A549 (cell line): ENCODE measurements at regions not wholly inside any gene's neighbourhood (a gene's known extent, or its start where the extent isn't known, plus 50 kb on each side); places are given as distances from the start of the nearest gene placed in this dataset.

Experiments
- ATAC-seq, 2 experiments: fragments of 200-7000 bp in 1 of 2; fragments of >200 bp in 1 of 2; cut with Nextera tagmentation in 1 of 2; cut with Tn5 transposase in 1 of 2; 3 replicates each; pipeline versions ENCODE4 v1.8.0 to v1.9.1; 2018 to 2020; ENCODE audit warnings: mild to moderate bottlenecking in 1 of 2, moderate library complexity in 1 of 2
- CTCF ChIA-PET: fragments of 300-600 bp; sonication (Branson Sonifier 250); formaldehyde crosslinking; extraction: SDS; loops from one replicate; lab custom pipeline; 2021; ENCODE audit warnings: antibody characterized with exemption, inconsistent platforms; lab: Yijun Ruan, JAX
- POLR2A ChIA-PET: fragments of 350-600 bp; formaldehyde crosslinking; extraction: SDS; loops from one replicate; lab custom pipeline; 2021; ENCODE audit warnings: antibody characterized with exemption, inconsistent platforms; lab: Yijun Ruan, JAX
- DNase-seq, 2 experiments: peaks; one replicate each; pipeline versions ENCODE4 v3.0.0 to v3.0.0-alpha.2; 2011 to 2016; ENCODE audit warnings: low read depth in 1 of 2, low spot score in 1 of 2
- FAIRE-seq: peaks from 2 replicates; lab custom pipeline; 2011; peaks lifted over from hg19 to GRCh38; lab: Jason Lieb, UNC
- H3K27ac ChIP-seq, 2 experiments: fragments of >200 bp; sonication (Bioruptor Twin); formaldehyde crosslinking; 3 replicates each; pipeline ENCODE4 v1.5.1; 2016 to 2017
- H3K4me1 ChIP-seq: fragments of >200 bp; sonication (Bioruptor Twin); formaldehyde crosslinking; 3 replicates; pipeline ENCODE4 v1.6.1; 2016
- H3K4me2 ChIP-seq: fragments of >200 bp; sonication (Bioruptor Twin); formaldehyde crosslinking; 3 replicates; pipeline ENCODE4 v1.6.1; 2016
- H3K4me3 ChIP-seq: fragments of >200 bp; sonication (Bioruptor Twin); formaldehyde crosslinking; 3 replicates; pipeline ENCODE4 v1.5.1; 2016
- H3K9me3 ChIP-seq: fragments of >200 bp; sonication (Bioruptor Twin); formaldehyde crosslinking; 3 replicates; pipeline ENCODE4 v1.6.1; 2016
- CHD4 ChIP-seq: fragments of 200-600 bp; sonication (generic); IDR thresholded peaks from 2 replicates; pipeline ENCODE4 v1.6.1; 2016; ENCODE audit warnings: antibody characterized with exemption, mild to moderate bottlenecking, borderline replicate concordance
- ELK1 ChIP-seq: fragments of 150-350 bp; IDR thresholded peaks from 2 replicates; pipeline ENCODE4 v1.6.1; 2014; ENCODE audit warnings: low read depth, mild to moderate bottlenecking, low read length
- EP300 ChIP-seq, 2 experiments: fragments of >200 bp; sonication (Bioruptor Twin); formaldehyde crosslinking; IDR thresholded peaks; 2 replicates in 1 of 2; 3 replicates in 1 of 2; pipeline ENCODE4 v1.6.1; 2016 to 2017
- FOSB ChIP-seq: fragments of 250-450 bp; sonication (Bioruptor Pico); IDR thresholded peaks from 2 replicates; pipeline ENCODE4 v1.5.0; 2020; ENCODE audit warnings: mild to moderate bottlenecking, moderate library complexity
- FOSL2 ChIP-seq, 2 experiments: fragments of 450-650 bp in 1 of 2; fragments of >200 bp in 1 of 2; sonication (Bioruptor Twin) in 1 of 2; formaldehyde crosslinking; IDR thresholded peaks; 2 replicates each; pipeline versions ENCODE4 v1.5.0 to v1.6.1; 2016 to 2020; ENCODE audit warnings: mild to moderate bottlenecking in 1 of 2, moderate library complexity in 1 of 2
- HDAC2 ChIP-seq: fragments of 200-600 bp; sonication (generic); IDR thresholded peaks from 2 replicates; pipeline ENCODE4 v1.6.1; 2016
- HES2 ChIP-seq: fragments of >200 bp; sonication (Bioruptor Twin); formaldehyde crosslinking; IDR thresholded peaks from 2 replicates; pipeline ENCODE4 v1.6.1; 2016
- HEYL ChIP-seq: fragments of 250-450 bp; sonication (Bioruptor Pico); IDR thresholded peaks from 2 replicates; pipeline ENCODE4 v1.8.0; 2021; ENCODE audit warnings: mild to moderate bottlenecking, moderate library complexity
- HOXB13 ChIP-seq: fragments of 250-450 bp; sonication (Bioruptor Pico); IDR thresholded peaks from 2 replicates; pipeline ENCODE4 v1.5.0; 2020; ENCODE audit warnings: low read depth, mild to moderate bottlenecking, moderate library complexity
- HOXB5 ChIP-seq: fragments of 250-450 bp; sonication (Bioruptor Pico); IDR thresholded peaks from 2 replicates; pipeline ENCODE4 v1.5.0; 2020; ENCODE audit warnings: mild to moderate bottlenecking, moderate library complexity
- MAFK ChIP-seq: fragments of 450-650 bp; IDR thresholded peaks from 2 replicates; pipeline ENCODE4 v1.6.1; 2014; ENCODE audit not compliant: partially characterized antibody
- NPAS2 ChIP-seq: fragments of 250-450 bp; sonication (Bioruptor Pico); IDR thresholded peaks from 2 replicates; pipeline ENCODE4 v1.8.0; 2022; ENCODE audit warnings: mild to moderate bottlenecking, moderate library complexity, borderline replicate concordance
- PBX3 ChIP-seq: IDR thresholded peaks from 2 replicates; pipeline ENCODE4 v1.6.1; 2012
- RAD21 ChIP-seq, 2 experiments: fragments of >200 bp in 1 of 2; sonication (Bioruptor Twin) in 1 of 2; formaldehyde crosslinking in 1 of 2; IDR thresholded peaks in 1 of 2; conservative IDR thresholded peaks in 1 of 2; 2 replicates in 1 of 2; 3 replicates in 1 of 2; pipeline ENCODE4 v1.6.1; 2012 to 2018; ENCODE audit warnings: inconsistent platforms in 1 of 2
- RARB ChIP-seq: fragments of 250-450 bp; sonication (Bioruptor Pico); IDR thresholded peaks from 2 replicates; pipeline ENCODE4 v1.8.0; 2021; ENCODE audit warnings: mild to moderate bottlenecking, moderate library complexity
- WGBS: methylation state at CpG from one replicate; pipeline ENCODE4 v1.1.6; 2017; ENCODE audit errors: missing lambda C conversion rate; 5-methylcytosine and 5-hydroxymethylcytosine counted together
- TF ChIP-seq, protein P1 (sequence below): fragments of 200-600 bp; sonication (generic); IDR thresholded peaks from 2 replicates; pipeline ENCODE4 v1.6.1; 2016; ENCODE audit warnings: antibody characterized with exemption, mild to moderate bottlenecking, moderate library complexity
- TF ChIP-seq, protein P2 (sequence below): fragments of 450-650 bp; IDR thresholded peaks from 2 replicates; pipeline ENCODE4 v1.6.1; 2014; ENCODE audit warnings: antibody characterized with exemption

DNA sequence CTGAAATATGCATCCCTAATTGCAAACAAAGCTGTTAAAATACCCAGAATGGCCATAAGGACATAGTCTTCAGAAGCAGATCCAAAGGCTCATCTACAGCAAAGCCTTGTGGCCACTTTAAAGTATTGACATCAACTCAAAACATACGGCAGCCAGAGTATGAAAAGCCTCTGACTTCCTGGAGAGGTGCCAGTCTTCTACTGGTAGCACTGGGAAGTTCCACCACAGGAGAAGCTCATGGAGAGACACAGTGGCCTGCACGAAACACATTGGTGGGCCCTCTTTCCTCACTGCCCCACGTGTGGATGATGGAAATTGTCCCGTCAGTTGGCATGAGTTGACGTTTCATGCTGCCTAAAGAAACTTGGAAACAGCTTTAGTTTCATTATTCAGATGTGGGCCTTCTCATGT lies 202.6 kb upstream of the HEY2 start:
- ChIA-PET CTCF (interaction anchor here (1.6 kb wide), 1 partner anchor 233 kb away, joined by 4 read pairs; no protein-coding TSS in a partner anchor), POLR2A (no interaction called here)
- H3K4me2 ChIP-seq: no peak overlapping the region
- no peaks in the 10 kb centered on the region for H3K4me1 ChIP-seq
- H3K9me3 ChIP-seq: no peaks in the 10 kb centered on the region
- no peak overlapping the region for H3K27ac ChIP-seq
- FAIRE-seq (no peak), DNase-seq (peak in 1 of 2 experiments; percentile 26)
- WGBS: 20% methylated on average over 4 of the region's 5 CpGs
- no peak for TF ChIP-seq NPAS2 (CRISPR knock-in tag)
- TF ChIP-seq FOSL2 (IDR thresholded peaks at IDR 0.05): no peak
- no peak for TF ChIP-seq FOSL2 (CRISPR knock-in tag; IDR thresholded peaks at IDR 0.05)
- TF ChIP-seq, protein P1, sequence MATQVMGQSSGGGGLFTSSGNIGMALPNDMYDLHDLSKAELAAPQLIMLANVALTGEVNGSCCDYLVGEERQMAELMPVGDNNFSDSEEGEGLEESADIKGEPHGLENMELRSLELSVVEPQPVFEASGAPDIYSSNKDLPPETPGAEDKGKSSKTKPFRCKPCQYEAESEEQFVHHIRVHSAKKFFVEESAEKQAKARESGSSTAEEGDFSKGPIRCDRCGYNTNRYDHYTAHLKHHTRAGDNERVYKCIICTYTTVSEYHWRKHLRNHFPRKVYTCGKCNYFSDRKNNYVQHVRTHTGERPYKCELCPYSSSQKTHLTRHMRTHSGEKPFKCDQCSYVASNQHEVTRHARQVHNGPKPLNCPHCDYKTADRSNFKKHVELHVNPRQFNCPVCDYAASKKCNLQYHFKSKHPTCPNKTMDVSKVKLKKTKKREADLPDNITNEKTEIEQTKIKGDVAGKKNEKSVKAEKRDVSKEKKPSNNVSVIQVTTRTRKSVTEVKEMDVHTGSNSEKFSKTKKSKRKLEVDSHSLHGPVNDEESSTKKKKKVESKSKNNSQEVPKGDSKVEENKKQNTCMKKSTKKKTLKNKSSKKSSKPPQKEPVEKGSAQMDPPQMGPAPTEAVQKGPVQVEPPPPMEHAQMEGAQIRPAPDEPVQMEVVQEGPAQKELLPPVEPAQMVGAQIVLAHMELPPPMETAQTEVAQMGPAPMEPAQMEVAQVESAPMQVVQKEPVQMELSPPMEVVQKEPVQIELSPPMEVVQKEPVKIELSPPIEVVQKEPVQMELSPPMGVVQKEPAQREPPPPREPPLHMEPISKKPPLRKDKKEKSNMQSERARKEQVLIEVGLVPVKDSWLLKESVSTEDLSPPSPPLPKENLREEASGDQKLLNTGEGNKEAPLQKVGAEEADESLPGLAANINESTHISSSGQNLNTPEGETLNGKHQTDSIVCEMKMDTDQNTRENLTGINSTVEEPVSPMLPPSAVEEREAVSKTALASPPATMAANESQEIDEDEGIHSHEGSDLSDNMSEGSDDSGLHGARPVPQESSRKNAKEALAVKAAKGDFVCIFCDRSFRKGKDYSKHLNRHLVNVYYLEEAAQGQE: no peak
- TF ChIP-seq EP300 (IDR thresholded peaks at IDR 0.05): no peak
- no peak for TF ChIP-seq HDAC2
- TF ChIP-seq HOXB5 (CRISPR knock-in tag): no peak
- TF ChIP-seq PBX3: no peak
- no peak for TF ChIP-seq HEYL
- TF ChIP-seq, protein P2, sequence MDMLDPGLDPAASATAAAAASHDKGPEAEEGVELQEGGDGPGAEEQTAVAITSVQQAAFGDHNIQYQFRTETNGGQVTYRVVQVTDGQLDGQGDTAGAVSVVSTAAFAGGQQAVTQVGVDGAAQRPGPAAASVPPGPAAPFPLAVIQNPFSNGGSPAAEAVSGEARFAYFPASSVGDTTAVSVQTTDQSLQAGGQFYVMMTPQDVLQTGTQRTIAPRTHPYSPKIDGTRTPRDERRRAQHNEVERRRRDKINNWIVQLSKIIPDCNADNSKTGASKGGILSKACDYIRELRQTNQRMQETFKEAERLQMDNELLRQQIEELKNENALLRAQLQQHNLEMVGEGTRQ: no peak
- TF ChIP-seq ELK1: no peak
- no peak for TF ChIP-seq CHD4
- no peak for TF ChIP-seq MAFK
- no peak for TF ChIP-seq FOSB (CRISPR knock-in tag)
- TF ChIP-seq RAD21 (conservative IDR thresholded peaks at IDR 0.05 in 1 of 2, IDR thresholded peaks at IDR 0.05 in 1 of 2): no peak
- TF ChIP-seq, all 56 proteins: peak for 0
- peak; percentile 54 to 67; a peak in 5 of 6 replicates for ATAC-seq
- H3K4me3 ChIP-seq: no peak overlapping the region

DNA sequence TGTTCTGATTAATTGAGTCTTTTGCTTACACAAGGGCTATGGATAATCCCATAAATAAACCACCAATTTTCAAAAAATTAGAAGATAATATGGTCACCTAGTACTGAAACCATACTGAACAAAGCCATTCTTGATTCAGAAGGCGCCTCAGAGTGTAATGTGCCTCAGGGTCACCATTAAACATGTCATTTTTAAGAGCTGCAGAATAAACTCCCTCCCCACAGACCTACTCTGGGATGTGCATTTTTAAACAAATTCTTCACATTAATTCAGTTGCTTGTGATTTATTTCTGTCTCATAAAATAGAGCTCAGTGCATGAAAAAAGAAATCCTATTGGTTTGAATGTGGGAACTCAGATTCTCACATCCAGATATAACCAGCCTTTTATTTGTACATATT lies 202.1 kb upstream of the HEY2 start:
- Histone ChIP-seq H3K4me3 (no peak overlapping the region), H3K4me1 (no peaks in the 10 kb centered on the region), H3K9me3 (no peaks in the 10 kb centered on the region), H3K4me2 (no peak overlapping the region), H3K27ac (no peak overlapping the region)
- TF ChIP-seq HOXB13 (CRISPR knock-in tag) (no peak), RARB (CRISPR knock-in tag) (no peak), RAD21 (conservative IDR thresholded peaks at IDR 0.05 in 1 of 2, IDR thresholded peaks at IDR 0.05 in 1 of 2) (no peak), HES2 (no peak)
- FAIRE-seq (no peak), DNase-seq (no peak), ATAC-seq (no peak)
- POLR2A ChIA-PET: no interaction called here
- CTCF ChIA-PET: interaction anchor here (1.6 kb wide), 1 partner anchor 234 kb away, joined by 4 read pairs; no protein-coding TSS in a partner anchor
- WGBS: 20% methylated on average over 1 of the region's 1 CpG
